Neural cell (in vitro differentiated cells): ENCODE measurements at regions not wholly inside any gene's neighbourhood (a gene's known extent, or its start where the extent isn't known, plus 50 kb on each side); places are given as distances from the start of the nearest gene placed in this dataset.

Source experiments
- EP300 ChIP-seq: fragments of 450-650 bp; conservative IDR thresholded peaks from 2 replicates; pipeline ENCODE4 v1.6.1; 2014; ENCODE audit warnings: antibody characterized with exemption, mild to moderate bottlenecking, moderate library complexity; ENCODE audit not compliant: poor library complexity, severe bottlenecking
- MXI1 ChIP-seq: fragments of 450-650 bp; conservative IDR thresholded peaks from 2 replicates; pipeline ENCODE4 v1.6.1; 2014; ENCODE audit warnings: antibody characterized with exemption, mild to moderate bottlenecking; ENCODE audit not compliant: poor library complexity, severe bottlenecking
- RAD21 ChIP-seq: fragments of 450-650 bp; conservative IDR thresholded peaks from 2 replicates; pipeline ENCODE4 v1.6.1; 2014; ENCODE audit warnings: antibody characterized with exemption, mild to moderate bottlenecking, moderate library complexity
- SMC3 ChIP-seq: fragments of 450-650 bp; conservative IDR thresholded peaks from 2 replicates; pipeline ENCODE4 v1.6.1; 2014; ENCODE audit warnings: antibody characterized with exemption, mild to moderate bottlenecking, moderate library complexity; ENCODE audit not compliant: poor library complexity
- TF ChIP-seq, protein P1 (sequence below): IDR thresholded peaks from 2 replicates; pipeline ENCODE4 v1.6.1; 2012; ENCODE audit warnings: borderline replicate concordance
- TF ChIP-seq, protein P2 (sequence below): fragments of 450-650 bp; IDR thresholded peaks from 2 replicates; pipeline ENCODE4 v1.5.1; 2014; ENCODE audit warnings: antibody characterized with exemption, mild to moderate bottlenecking, moderate library complexity; ENCODE audit not compliant: poor library complexity, severe bottlenecking

DNA sequence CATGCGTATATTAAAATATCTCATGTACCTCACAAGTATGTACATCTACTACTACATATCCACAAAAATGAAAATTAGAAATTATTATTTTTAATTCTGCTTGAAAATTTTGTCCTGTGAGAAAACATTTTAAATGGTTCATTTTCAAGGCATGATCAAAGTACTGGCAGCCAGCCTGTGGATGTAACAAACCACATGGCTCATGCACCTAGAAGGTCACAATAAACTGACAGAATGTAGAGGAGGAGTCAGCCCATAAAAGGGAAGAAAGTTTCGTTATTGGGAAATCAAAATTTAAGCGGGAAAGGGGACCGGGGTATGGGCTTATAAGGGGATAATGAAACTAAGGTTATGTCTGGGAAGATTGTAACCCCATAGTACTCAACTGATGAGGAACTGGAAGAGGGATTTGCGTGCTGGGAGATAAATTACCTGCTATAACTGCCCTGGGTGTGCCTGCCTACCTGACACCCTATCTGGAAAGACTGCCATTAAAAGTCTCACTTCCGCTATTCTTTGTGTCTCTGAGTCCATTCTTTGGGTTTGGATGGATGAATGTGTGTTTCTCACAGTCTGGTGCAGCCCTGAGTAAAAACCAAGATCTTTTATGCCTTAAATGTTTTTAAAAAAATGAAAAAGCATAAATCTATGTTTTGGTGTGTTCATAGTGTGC lies 62.2 kb upstream of the PCED1B start:
- TF ChIP-seq RAD21: no peak
- TF ChIP-seq, protein P1, sequence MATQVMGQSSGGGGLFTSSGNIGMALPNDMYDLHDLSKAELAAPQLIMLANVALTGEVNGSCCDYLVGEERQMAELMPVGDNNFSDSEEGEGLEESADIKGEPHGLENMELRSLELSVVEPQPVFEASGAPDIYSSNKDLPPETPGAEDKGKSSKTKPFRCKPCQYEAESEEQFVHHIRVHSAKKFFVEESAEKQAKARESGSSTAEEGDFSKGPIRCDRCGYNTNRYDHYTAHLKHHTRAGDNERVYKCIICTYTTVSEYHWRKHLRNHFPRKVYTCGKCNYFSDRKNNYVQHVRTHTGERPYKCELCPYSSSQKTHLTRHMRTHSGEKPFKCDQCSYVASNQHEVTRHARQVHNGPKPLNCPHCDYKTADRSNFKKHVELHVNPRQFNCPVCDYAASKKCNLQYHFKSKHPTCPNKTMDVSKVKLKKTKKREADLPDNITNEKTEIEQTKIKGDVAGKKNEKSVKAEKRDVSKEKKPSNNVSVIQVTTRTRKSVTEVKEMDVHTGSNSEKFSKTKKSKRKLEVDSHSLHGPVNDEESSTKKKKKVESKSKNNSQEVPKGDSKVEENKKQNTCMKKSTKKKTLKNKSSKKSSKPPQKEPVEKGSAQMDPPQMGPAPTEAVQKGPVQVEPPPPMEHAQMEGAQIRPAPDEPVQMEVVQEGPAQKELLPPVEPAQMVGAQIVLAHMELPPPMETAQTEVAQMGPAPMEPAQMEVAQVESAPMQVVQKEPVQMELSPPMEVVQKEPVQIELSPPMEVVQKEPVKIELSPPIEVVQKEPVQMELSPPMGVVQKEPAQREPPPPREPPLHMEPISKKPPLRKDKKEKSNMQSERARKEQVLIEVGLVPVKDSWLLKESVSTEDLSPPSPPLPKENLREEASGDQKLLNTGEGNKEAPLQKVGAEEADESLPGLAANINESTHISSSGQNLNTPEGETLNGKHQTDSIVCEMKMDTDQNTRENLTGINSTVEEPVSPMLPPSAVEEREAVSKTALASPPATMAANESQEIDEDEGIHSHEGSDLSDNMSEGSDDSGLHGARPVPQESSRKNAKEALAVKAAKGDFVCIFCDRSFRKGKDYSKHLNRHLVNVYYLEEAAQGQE: no peak
- TF ChIP-seq, protein P2, sequence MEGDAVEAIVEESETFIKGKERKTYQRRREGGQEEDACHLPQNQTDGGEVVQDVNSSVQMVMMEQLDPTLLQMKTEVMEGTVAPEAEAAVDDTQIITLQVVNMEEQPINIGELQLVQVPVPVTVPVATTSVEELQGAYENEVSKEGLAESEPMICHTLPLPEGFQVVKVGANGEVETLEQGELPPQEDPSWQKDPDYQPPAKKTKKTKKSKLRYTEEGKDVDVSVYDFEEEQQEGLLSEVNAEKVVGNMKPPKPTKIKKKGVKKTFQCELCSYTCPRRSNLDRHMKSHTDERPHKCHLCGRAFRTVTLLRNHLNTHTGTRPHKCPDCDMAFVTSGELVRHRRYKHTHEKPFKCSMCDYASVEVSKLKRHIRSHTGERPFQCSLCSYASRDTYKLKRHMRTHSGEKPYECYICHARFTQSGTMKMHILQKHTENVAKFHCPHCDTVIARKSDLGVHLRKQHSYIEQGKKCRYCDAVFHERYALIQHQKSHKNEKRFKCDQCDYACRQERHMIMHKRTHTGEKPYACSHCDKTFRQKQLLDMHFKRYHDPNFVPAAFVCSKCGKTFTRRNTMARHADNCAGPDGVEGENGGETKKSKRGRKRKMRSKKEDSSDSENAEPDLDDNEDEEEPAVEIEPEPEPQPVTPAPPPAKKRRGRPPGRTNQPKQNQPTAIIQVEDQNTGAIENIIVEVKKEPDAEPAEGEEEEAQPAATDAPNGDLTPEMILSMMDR: no peak
- no peak for TF ChIP-seq EP300
- no peak for TF ChIP-seq MXI1
- no peak for TF ChIP-seq SMC3
